Brain microvascular endothelial cell (primary cell): ENCODE measurements at regions not wholly inside any gene's neighbourhood (a gene's known extent, or its start where the extent isn't known, plus 50 kb on each side); places are given as distances from the start of the nearest gene placed in this dataset.

ENCODE experiments used
- DNase-seq: peaks from one replicate; pipeline ENCODE4 v3.0.0-alpha.2; 2020
- H3K27ac ChIP-seq: fragments of 250-450 bp; sonication (Bioruptor Pico); 2 replicates; pipeline ENCODE4 v1.5.1; 2020; ENCODE audit warnings: mild to moderate bottlenecking, moderate library complexity
- H3K27me3 ChIP-seq: fragments of 250-450 bp; sonication (Bioruptor Pico); replicated peaks from 2 replicates; pipeline ENCODE4 v1.5.1; 2020; ENCODE audit warnings: mild to moderate bottlenecking
- H3K36me3 ChIP-seq: fragments of 250-450 bp; sonication (Bioruptor Pico); replicated peaks from 2 replicates; pipeline ENCODE4 v1.5.1; 2020; ENCODE audit warnings: mild to moderate bottlenecking
- H3K4me3 ChIP-seq: 2 replicates; pipeline ENCODE4 v1.5.1; 2011; ENCODE audit warnings: low read depth, mild to moderate bottlenecking, control low read depth, low read length, moderate library complexity
- in situ Hi-C: cut with HindIII; loops from 2 replicates; pipeline ENCODE4 v1.10.0; 2017; ENCODE audit warnings: low sequenced_read_pairs, low pct_ligation_motif_present
- TF ChIP-seq, protein P1 (sequence below): IDR thresholded peaks from 2 replicates; pipeline ENCODE4 v1.5.1; 2011; ENCODE audit warnings: low read depth, mild to moderate bottlenecking, moderate library complexity, low read length, control low read depth, inconsistent platforms; ENCODE audit errors: missing control alignments

DNA sequence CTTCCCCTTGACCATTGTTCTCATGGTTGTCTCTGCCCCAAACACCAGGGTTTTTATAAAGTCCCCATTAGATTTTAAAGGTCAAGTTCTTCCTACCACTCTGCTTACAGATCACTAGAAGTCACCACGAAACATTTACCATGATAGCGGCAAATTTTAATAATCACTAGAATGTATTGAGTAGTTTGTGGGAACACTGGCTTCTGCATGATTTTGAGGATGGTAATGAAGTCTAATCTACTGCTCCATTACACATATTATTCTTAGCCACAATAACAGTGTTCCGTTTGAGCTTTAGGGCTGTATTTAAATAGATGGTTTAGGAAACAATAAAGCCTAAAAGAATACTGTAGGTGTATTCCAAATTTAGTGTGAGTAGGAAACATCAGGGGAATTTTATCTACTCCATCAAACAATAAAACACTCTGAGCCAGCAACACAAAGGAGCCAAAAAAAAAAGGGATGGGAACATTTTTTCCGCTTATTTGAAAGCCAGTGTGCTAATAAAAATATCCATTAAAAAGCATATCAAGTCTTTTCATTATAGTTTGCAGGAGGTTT, 49.7 kb downstream of the KLF12 start:
- Histone ChIP-seq H3K4me3 (no peak overlapping the region), H3K27me3 (no peaks in the 10 kb centered on the region), H3K27ac (no peak overlapping the region), H3K36me3 (no peaks in the 10 kb centered on the region)
- in situ Hi-C loops = no loop called here
- no peak for DNase-seq
- TF ChIP-seq, protein P1, sequence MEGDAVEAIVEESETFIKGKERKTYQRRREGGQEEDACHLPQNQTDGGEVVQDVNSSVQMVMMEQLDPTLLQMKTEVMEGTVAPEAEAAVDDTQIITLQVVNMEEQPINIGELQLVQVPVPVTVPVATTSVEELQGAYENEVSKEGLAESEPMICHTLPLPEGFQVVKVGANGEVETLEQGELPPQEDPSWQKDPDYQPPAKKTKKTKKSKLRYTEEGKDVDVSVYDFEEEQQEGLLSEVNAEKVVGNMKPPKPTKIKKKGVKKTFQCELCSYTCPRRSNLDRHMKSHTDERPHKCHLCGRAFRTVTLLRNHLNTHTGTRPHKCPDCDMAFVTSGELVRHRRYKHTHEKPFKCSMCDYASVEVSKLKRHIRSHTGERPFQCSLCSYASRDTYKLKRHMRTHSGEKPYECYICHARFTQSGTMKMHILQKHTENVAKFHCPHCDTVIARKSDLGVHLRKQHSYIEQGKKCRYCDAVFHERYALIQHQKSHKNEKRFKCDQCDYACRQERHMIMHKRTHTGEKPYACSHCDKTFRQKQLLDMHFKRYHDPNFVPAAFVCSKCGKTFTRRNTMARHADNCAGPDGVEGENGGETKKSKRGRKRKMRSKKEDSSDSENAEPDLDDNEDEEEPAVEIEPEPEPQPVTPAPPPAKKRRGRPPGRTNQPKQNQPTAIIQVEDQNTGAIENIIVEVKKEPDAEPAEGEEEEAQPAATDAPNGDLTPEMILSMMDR = no peak

DNA sequence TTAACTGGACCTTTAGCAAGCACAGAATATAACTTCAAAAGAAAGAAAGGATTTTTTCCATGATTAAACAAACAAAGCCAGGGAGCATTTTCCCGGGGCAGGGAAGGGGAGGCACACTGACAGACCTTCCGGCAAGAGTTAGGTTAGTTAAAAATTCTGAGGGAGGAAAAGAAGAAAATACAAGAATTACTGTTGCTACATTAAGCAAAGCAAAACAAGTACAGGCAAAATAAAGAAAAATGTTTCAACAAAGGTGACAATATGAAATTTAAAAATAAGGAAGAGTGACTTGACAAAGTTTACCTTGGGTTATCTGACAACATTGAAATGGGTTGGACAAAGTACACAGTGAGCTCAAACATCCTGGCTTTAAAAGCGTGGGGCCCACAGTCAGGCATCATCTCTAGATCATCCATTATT, 51.5 kb downstream of the KLF12 start:
- Histone ChIP-seq H3K27ac (no peak overlapping the region), H3K4me3 (no peak overlapping the region), H3K36me3 (no peaks in the 10 kb centered on the region), H3K27me3 (no peaks in the 10 kb centered on the region)
- TF ChIP-seq, protein P1 = no peak
- no peak for DNase-seq
- in situ Hi-C loops = no loop called here

DNA sequence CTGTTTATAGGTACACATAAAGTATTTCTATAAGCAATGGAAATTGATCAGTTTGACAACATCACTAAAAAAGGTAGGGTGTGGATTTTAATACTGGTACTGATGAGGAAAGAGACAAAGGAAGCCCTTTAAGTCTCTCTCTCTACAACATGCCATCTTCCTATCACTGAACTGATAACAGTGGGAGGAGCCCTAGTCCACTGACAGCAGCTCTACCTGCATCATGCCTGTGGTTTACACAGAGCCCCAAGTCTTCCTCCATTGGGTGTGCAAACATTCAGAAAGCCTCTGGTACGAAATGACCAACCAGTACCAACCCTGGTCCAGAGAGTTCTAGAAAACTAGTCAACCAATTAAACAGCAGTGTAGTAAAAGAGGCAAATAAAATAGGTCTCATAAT, 53.4 kb downstream of the KLF12 start:
- TF ChIP-seq, protein P1 = no peak
- in situ Hi-C loops = no loop called here
- H3K27ac ChIP-seq = no peak overlapping the region
- no peak overlapping the region for H3K4me3 ChIP-seq
- no peaks in the 10 kb centered on the region for H3K36me3 ChIP-seq
- H3K27me3 ChIP-seq = no peaks in the 10 kb centered on the region
- no peak for DNase-seq

DNA sequence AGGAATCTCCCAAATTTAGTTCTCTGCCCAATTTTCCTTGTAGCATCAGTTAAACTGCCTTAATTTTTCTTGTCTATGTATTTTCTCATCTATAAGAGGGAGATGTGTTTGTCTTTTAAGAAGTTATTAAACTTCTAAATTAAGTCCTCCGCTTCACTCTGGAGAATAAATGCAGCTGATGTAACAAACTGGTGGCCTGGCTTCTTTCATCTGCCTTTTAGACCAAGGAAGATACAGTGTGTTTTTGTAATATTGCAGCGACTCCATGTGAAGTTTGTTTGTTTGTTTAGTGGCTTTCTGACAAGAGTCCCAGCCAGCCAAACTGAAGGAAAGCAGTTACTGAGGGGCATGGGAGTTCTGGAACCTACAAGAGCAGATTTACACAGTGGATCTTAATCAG, 56.4 kb downstream of the KLF12 start:
- in situ Hi-C loops = no loop called here
- H3K27me3 ChIP-seq = no peaks in the 10 kb centered on the region
- TF ChIP-seq, protein P1 = no peak
- no peak for DNase-seq
- H3K27ac ChIP-seq = no peak overlapping the region
- H3K36me3 ChIP-seq = no peaks in the 10 kb centered on the region
- H3K4me3 ChIP-seq = no peak overlapping the region

DNA sequence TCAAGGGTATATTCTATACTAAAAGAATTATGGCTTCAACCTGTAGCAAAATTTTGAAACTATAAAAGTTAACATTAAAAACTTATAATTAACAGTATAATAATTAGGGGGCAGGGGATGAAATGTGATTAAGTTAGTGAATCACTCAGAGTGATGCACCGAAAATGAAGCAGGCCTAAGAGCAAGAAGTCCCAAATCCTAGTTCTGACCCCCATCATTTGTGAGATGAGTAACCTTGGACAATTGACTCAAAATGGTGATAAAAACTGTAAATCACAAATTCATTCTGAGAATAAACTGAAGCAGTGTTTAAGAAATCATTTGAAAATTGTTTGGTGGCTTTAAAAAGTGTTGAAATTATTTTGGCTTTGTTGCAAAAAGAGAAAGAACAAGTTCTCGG, 56.8 kb downstream of the KLF12 start:
- no peak for DNase-seq
- TF ChIP-seq, protein P1 = no peak
- in situ Hi-C loops = no loop called here
- H3K4me3 ChIP-seq = no peak overlapping the region
- no peaks in the 10 kb centered on the region for H3K27me3 ChIP-seq
- H3K36me3 ChIP-seq = no peaks in the 10 kb centered on the region
- H3K27ac ChIP-seq = no peak overlapping the region

DNA sequence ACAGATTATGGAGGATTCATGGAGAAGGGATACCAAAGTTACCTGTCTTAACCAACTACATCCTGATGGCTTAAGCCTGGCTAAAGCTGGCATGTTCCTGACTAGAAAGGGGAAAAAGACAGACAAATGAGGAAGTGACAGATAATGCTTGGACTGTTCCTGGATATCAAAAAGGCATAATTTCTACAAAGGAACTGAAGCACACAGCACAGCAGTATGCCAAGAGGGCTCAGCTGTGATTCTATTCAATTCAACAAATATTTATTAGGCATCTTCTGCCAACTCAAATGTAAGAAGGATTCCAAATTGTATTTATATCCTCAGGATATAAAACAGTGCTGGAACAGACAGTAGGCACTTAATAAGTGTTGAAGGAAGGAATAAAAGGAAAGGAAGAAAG, 59.5 kb downstream of the KLF12 start:
- DNase-seq = peak; percentile 18
- H3K4me3 ChIP-seq = no peak overlapping the region
- H3K36me3 ChIP-seq = no peaks in the 10 kb centered on the region
- in situ Hi-C loops = no loop called here
- TF ChIP-seq, protein P1 = no peak
- H3K27ac ChIP-seq = peak overlapping the region; percentile 12
- no peaks in the 10 kb centered on the region for H3K27me3 ChIP-seq
